ENCODE measurements at regions not wholly inside any gene's neighbourhood (a gene's known extent, or its start where the extent isn't known, plus 50 kb on each side); places are given as distances from the start of the nearest gene placed in this dataset.
A peak's percentile ranks its signal among the peaks of the same experiment; 100 is the strongest.

GRCh38 chr6:154885214-154885613 is 109.9 kb upstream of the TIAM2 start:
- DNase-seq, result no peak

DNA sequence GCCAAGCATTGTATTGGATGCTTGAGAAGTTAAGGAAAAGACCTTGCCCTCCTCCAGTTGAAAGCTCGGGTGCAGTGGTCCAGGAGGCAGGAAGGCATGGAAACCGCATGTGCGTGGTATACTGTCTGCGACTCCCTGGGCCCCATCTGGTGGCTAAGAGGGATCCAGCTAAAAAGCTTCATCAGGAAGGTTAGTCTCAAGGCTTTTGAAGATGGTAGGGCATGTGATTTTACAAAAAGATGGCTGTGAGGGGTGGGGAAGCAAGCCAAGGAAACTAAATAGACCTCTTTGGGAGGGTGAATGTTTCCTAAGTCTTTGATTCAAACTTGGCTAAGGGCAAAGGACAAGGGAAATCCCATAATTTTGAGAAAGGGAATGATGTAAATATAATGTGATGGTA is 109.1 kb upstream of the TIAM2 start:
- DNase-seq, result no peak

DNA sequence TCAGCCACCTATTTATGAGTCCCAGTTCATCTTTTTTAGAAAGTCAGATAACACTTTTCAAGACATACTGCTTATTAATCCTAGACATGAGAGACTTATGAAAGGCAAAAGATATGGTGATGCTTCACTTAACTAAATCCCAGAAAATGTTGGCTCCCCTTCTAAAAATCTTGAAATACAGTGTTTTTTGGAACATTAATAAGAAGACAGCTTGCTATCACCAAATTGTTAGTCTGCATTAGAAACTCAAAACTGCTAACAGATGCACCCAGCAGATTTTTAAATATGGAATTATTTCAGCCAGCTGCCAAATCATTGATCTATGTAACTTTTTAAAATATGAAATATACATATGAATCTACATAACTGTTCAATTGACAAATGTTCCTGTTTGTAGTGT is 108.6 kb upstream of the TIAM2 start:
- no peak for DNase-seq

DNA sequence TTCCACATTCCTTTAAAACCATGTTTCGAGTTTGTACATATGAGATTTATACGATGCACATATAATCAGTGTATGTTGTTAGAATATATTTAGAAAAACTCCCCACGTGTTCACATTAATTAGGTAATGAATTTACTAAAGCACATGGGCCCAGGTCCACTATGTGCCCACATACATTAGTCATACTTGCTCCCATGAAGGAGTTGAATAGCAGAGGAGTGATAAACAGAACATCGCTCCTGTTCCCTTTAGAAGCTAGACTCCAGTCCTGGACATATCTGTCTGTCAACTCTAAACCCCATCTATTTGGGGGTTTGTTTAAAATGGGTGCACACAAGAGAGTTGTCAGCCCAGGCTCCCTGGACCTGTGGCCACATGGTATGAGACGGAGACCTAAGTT is 108.1 kb upstream of the TIAM2 start:
- DNase-seq, result no peak

GRCh38 chr6:154888421-154889295 is 106.5 kb upstream of the TIAM2 start:
- DNase-seq, result peak; percentile 25

GRCh38 chr6:154890874-154891273 is 104.2 kb upstream of the TIAM2 start:
- DNase-seq, result no peak

GRCh38 chr6:154891901-154892300 is 103.2 kb upstream of the TIAM2 start:
- DNase-seq, result no peak

- no peak for DNase-seq
These were observed 101.2 kb upstream of the TIAM2 start for GRCh38 chr6:154893917-154894316.

- no peak for DNase-seq
These were observed 100.2 kb upstream of the TIAM2 start for GRCh38 chr6:154894902-154895301.

DNA sequence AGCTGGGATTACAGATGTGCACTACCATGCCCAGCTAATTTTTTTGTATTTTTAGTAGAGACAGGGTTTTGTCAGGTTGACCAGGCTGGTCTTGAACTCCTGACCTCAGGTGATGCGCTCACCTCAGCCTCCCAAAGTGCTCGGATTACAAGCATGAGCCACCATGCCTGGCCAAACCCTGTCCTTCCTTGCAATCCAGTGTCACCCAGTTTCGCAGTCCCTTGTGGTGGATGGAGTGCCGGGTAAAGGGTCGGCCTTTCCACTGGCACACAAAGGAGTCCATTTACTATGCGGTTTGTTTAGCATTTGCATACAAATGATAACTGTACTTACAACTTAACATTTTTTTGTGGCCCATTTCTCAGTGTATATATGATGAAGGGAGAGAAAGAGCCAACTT is 99.3 kb upstream of the TIAM2 start:
- no peak for DNase-seq

DNA sequence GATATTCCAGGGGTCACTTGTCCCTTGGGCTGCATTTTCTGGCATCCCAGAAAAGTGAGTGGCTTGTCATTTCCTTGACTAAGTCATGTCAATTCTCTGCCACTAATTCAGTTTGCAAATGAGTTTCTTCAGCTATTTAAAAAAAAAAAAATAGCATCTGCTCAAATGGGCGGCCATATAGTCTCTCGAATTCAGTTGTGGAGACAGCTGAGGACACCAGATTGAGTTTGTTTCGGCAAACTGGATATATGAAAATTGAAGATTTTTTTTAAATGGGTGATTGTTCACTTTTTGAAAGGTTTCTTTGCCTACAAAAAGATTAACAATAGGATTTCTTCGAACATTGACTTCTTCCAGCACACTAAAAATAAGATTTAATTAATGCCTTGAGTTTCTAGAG is 96.3 kb upstream of the TIAM2 start:
- no peak for DNase-seq

GRCh38 chr6:154899824-154900463 is 95.2 kb upstream of the TIAM2 start:
- DNase-seq, result no peak

- peak; percentile 67 for DNase-seq
These were observed 93.1 kb upstream of the TIAM2 start for GRCh38 chr6:154901876-154902552.

DNA sequence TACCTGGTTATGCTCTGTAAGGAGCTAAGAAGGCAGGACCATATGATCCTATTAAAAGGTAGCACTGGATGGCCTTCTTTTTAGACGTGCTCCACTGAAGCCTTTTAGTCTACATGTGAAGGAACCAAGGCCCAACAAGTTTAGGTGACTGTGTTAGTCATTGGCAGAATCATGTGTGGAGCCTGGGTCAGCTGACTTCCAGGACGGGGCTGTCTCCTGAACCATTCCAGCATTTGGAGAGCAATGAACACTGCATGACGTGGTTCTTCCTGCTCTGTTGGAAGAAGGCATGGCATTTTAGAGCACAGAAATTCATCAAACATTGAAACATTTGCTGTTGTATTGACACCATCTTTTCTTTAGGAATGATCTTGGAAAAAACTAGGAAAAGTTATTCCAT is 87.8 kb upstream of the TIAM2 start:
- no peak for DNase-seq

- no peak for DNase-seq
These were observed 86.4 kb upstream of the TIAM2 start for GRCh38 chr6:154908723-154909122.

GRCh38 chr6:154909311-154909710 is 85.8 kb upstream of the TIAM2 start:
- DNase-seq, result no peak

DNA sequence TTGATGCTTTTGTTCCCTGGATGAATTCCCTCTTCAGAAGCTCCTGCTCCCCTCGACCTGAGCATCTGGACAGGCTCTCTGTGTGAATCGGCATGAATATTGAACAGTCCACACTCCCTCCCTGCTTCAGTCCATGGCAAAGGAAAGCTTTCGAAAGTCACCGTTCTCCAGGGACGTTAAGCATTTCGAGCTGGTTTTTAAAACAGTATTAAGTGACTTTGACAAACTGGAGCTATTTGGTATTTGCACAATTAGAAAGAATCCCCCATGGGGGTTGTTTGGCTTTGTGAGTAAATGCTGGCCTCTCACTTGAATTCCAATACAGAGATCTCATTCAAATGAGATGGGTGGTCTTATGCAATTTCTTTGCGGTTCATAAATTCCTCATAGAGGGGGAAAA is 85.3 kb upstream of the TIAM2 start:
- no peak for DNase-seq

DNA sequence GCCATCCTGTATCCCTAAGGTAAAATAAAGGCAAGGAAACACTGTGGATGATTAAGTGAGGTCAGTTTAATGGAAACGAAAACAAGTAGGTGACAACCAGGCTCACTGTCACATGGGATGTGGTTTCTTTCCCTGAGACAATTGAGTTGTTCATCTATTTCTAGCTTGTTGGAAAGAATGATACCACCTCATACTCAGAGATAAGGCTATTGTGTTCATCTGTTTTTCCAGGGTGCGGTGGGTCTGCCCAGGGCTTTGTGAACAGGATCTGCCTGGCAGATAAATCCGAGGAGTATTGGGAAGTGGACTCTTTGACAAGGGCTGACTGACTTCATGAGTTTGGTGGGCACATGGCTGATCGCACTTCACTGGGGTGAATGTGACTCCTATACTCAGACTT is 80.8 kb upstream of the TIAM2 start:
- no peak for DNase-seq

DNA sequence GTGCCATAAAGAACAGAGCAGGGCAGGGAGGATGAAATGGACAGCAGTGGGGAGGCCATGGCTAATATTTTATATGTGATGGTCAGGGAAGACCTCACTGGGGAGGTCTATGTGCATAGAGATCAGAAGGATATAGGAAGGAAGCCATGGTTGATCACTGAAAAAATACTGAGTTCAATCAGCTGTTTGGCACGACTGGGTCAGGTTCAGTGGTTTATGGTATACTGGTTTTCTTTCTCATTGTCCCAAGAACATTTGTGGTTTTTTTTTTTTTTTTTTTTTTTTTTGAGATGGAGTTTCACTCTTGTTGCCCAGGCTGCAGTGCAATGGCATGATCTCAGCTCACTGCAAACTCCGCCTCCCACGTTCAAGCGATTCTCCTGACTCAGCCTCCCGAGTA is 78.3 kb upstream of the TIAM2 start:
- DNase-seq, result no peak

DNA sequence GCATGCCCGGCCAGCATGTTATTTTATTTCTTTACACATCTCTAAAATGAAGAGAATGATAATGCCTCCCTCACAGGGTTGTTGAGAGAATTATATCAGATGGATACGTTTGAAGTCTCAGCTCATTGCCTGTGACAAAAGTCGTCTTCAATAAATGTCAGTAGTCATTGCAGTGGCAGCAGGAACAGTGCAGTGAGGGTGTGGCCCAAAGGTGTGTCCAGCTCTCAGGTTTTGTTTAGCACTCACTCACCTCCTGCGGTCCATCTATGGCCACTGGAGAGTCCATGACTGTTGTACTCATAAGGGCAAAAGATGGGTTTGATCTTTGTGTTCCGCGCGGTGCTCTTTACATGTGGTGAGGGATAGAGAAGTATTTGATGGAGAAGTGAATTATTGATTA is 77.2 kb upstream of the TIAM2 start:
- DNase-seq, result no peak

- DNase-seq, result no peak
These were observed 75.3 kb upstream of the TIAM2 start for GRCh38 chr6:154919806-154920205.

- no peak for DNase-seq
These were observed 74.5 kb upstream of the TIAM2 start for GRCh38 chr6:154920495-154921200.

GRCh38 chr6:154921482-154921881 is 73.6 kb upstream of the TIAM2 start:
- DNase-seq, result no peak
